Choroid plexus epithelial cell (primary cell): ENCODE measurements at regions not wholly inside any gene's neighbourhood (a gene's known extent, or its start where the extent isn't known, plus 50 kb on each side); places are given as distances from the start of the nearest gene placed in this dataset.

Source experiments
- DNase-seq: peaks from one replicate; pipeline ENCODE4 v3.0.0-alpha.2; 2010; ENCODE audit warnings: low read depth
- H3K4me3 ChIP-seq: 2 replicates; pipeline ENCODE4 v1.5.1; 2011; ENCODE audit warnings: low read depth, mild to moderate bottlenecking, control low read depth, low read length, moderate library complexity
- CTCF ChIP-seq: conservative IDR thresholded peaks from 2 replicates; pipeline ENCODE4 v1.5.1; 2011; ENCODE audit warnings: low read depth, mild to moderate bottlenecking, control low read depth, inconsistent platforms, low read length, moderate library complexity

GRCh38 chr15:98381446-98381845 is 266.9 kb upstream of the IGF1R start:
- no peak for TF ChIP-seq CTCF
- H3K4me3 ChIP-seq, result no peak overlapping the region
- DNase-seq, result no peak

- no peak for DNase-seq
- no peak overlapping the region for H3K4me3 ChIP-seq
- no peak for TF ChIP-seq CTCF
Measured at GRCh38 chr15:98382139-98382538, 266.2 kb upstream of the IGF1R start.

GRCh38 chr15:98383571-98383970 is 264.8 kb upstream of the IGF1R start:
- DNase-seq, result no peak
- TF ChIP-seq CTCF, result no peak
- no peak overlapping the region for H3K4me3 ChIP-seq

GRCh38 chr15:98384328-98385029 is 263.9 kb upstream of the IGF1R start:
- no peak overlapping the region for H3K4me3 ChIP-seq
- DNase-seq, result no peak
- TF ChIP-seq CTCF, result no peak

- TF ChIP-seq CTCF, result no peak
- no peak for DNase-seq
- no peak overlapping the region for H3K4me3 ChIP-seq
Measured at GRCh38 chr15:98385752-98386381, 262.5 kb upstream of the IGF1R start.

GRCh38 chr15:98386561-98386960 is 261.8 kb upstream of the IGF1R start:
- TF ChIP-seq CTCF, result no peak
- no peak for DNase-seq
- no peak overlapping the region for H3K4me3 ChIP-seq

- TF ChIP-seq CTCF, result no peak
- H3K4me3 ChIP-seq, result no peak overlapping the region
- no peak for DNase-seq
Measured at GRCh38 chr15:98387866-98388265, 260.5 kb upstream of the IGF1R start.
